Body of pancreas (tissue), 4 donors: ENCODE measurements at regions not wholly inside any gene's neighbourhood (a gene's known extent, or its start where the extent isn't known, plus 50 kb on each side); places are given as distances from the start of the nearest gene placed in this dataset.

ENCODE experiments used
- POLR2A ChIP-seq, 3 donors: fragments of 450-650 bp; IDR thresholded peaks; one replicate each; pipeline ENCODE4 v1.6.1; 2016; ENCODE audit warnings: antibody characterized with exemption in 3 of 3, mild to moderate bottlenecking in 2 of 3
- TF ChIP-seq, protein P1 (sequence below), 7 experiments: fragments of 450-650 bp in 4 of 7; fragments of 200-600 bp in 3 of 7; sonication (generic) in 3 of 7; IDR thresholded peaks; one replicate each; pipeline ENCODE4 v1.5.1; 2016 to 2019; ENCODE audit warnings: antibody characterized with exemption in 7 of 7

DNA sequence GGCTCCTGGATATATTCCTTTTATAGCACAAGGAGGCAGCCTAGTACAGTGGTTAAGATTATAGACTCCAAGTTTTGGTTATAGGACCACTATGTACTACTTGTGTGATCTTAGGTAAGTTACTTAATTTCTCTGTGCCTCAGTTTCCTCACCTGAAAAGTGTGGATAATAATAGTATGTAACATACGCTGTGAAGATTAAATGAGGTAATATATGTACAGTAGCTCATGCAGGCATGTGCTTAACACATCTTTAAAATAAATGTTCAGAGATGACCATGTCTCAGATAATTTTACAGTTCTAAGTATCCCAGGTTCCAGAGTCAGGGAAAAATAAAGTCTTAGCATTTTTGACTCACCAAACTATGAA lies 55.7 kb upstream of the TRABD2B start:
- TF ChIP-seq, protein P1, sequence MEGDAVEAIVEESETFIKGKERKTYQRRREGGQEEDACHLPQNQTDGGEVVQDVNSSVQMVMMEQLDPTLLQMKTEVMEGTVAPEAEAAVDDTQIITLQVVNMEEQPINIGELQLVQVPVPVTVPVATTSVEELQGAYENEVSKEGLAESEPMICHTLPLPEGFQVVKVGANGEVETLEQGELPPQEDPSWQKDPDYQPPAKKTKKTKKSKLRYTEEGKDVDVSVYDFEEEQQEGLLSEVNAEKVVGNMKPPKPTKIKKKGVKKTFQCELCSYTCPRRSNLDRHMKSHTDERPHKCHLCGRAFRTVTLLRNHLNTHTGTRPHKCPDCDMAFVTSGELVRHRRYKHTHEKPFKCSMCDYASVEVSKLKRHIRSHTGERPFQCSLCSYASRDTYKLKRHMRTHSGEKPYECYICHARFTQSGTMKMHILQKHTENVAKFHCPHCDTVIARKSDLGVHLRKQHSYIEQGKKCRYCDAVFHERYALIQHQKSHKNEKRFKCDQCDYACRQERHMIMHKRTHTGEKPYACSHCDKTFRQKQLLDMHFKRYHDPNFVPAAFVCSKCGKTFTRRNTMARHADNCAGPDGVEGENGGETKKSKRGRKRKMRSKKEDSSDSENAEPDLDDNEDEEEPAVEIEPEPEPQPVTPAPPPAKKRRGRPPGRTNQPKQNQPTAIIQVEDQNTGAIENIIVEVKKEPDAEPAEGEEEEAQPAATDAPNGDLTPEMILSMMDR (IDR thresholded peaks at IDR 0.05), result no peak
- no peak for TF ChIP-seq POLR2A (IDR thresholded peaks at IDR 0.05)
